A549 (cell line): ENCODE measurements at regions not wholly inside any gene's neighbourhood (a gene's known extent, or its start where the extent isn't known, plus 50 kb on each side); places are given as distances from the start of the nearest gene placed in this dataset.

Experiments used
- BHLHE40 ChIP-seq: IDR thresholded peaks from 2 replicates; pipeline ENCODE4 v1.6.1; 2012; ENCODE audit warnings: low read depth, low read length, inconsistent platforms
- CHD2 ChIP-seq: fragments of 150-350 bp; IDR thresholded peaks from 2 replicates; pipeline ENCODE4 v1.6.1; 2014; ENCODE audit warnings: low read length; ENCODE audit not compliant: partially characterized antibody
- EP300 ChIP-seq, 2 experiments: fragments of >200 bp; sonication (Bioruptor Twin); formaldehyde crosslinking; IDR thresholded peaks; 2 replicates in 1 of 2; 3 replicates in 1 of 2; pipeline ENCODE4 v1.6.1; 2016 to 2017
- ESRRA ChIP-seq: fragments of 150-350 bp; IDR thresholded peaks from 2 replicates; pipeline ENCODE4 v1.6.1; 2014; ENCODE audit warnings: mild to moderate bottlenecking, low read length, borderline replicate concordance
- ZSCAN20 ChIP-seq: fragments of 250-450 bp; sonication (Bioruptor Pico); IDR thresholded peaks from 2 replicates; pipeline ENCODE4 v1.8.0; 2022; ENCODE audit warnings: mild to moderate bottlenecking, moderate library complexity
- TF ChIP-seq, protein P1 (sequence below): IDR thresholded peaks from 2 replicates; pipeline ENCODE4 v1.6.1; 2012
- TF ChIP-seq, protein P2 (sequence below): fragments of >200 bp; sonication (Bioruptor Twin); formaldehyde crosslinking; IDR thresholded peaks from 3 replicates; pipeline ENCODE4 v1.5.1; 2016
- TF ChIP-seq, protein P3 (sequence below): fragments of 200-600 bp; sonication (generic); IDR thresholded peaks from 2 replicates; pipeline ENCODE4 v1.6.1; 2016; ENCODE audit warnings: antibody characterized with exemption, mild to moderate bottlenecking, moderate library complexity

DNA sequence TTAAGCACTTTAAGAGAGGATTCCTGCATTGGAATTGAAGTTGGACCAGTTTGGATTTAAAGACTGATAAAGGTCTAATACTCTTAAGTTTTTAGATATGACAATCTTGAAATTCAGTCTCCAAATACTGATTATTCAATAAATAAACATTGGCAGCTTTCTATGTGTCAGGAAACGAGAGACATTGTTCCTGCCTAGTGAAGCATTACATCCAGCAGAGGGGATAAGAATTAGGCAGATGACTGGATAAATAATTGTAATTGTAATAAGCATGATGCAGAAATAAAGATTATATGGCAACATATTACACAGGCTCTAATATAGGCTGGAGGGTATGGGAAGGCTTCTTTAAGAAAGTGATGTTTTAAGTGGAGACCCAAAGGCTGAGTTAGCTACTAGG lies 226.5 kb upstream of the MMADHC start:
- TF ChIP-seq ESRRA (no peak), CHD2 (no peak), EP300 (IDR thresholded peaks at IDR 0.05) (no peak), ZSCAN20 (CRISPR knock-in tag) (no peak), BHLHE40 (no peak)
- TF ChIP-seq, protein P1, sequence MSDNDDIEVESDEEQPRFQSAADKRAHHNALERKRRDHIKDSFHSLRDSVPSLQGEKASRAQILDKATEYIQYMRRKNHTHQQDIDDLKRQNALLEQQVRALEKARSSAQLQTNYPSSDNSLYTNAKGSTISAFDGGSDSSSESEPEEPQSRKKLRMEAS = no peak
- TF ChIP-seq, protein P2, sequence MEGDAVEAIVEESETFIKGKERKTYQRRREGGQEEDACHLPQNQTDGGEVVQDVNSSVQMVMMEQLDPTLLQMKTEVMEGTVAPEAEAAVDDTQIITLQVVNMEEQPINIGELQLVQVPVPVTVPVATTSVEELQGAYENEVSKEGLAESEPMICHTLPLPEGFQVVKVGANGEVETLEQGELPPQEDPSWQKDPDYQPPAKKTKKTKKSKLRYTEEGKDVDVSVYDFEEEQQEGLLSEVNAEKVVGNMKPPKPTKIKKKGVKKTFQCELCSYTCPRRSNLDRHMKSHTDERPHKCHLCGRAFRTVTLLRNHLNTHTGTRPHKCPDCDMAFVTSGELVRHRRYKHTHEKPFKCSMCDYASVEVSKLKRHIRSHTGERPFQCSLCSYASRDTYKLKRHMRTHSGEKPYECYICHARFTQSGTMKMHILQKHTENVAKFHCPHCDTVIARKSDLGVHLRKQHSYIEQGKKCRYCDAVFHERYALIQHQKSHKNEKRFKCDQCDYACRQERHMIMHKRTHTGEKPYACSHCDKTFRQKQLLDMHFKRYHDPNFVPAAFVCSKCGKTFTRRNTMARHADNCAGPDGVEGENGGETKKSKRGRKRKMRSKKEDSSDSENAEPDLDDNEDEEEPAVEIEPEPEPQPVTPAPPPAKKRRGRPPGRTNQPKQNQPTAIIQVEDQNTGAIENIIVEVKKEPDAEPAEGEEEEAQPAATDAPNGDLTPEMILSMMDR = no peak
- TF ChIP-seq, protein P3, sequence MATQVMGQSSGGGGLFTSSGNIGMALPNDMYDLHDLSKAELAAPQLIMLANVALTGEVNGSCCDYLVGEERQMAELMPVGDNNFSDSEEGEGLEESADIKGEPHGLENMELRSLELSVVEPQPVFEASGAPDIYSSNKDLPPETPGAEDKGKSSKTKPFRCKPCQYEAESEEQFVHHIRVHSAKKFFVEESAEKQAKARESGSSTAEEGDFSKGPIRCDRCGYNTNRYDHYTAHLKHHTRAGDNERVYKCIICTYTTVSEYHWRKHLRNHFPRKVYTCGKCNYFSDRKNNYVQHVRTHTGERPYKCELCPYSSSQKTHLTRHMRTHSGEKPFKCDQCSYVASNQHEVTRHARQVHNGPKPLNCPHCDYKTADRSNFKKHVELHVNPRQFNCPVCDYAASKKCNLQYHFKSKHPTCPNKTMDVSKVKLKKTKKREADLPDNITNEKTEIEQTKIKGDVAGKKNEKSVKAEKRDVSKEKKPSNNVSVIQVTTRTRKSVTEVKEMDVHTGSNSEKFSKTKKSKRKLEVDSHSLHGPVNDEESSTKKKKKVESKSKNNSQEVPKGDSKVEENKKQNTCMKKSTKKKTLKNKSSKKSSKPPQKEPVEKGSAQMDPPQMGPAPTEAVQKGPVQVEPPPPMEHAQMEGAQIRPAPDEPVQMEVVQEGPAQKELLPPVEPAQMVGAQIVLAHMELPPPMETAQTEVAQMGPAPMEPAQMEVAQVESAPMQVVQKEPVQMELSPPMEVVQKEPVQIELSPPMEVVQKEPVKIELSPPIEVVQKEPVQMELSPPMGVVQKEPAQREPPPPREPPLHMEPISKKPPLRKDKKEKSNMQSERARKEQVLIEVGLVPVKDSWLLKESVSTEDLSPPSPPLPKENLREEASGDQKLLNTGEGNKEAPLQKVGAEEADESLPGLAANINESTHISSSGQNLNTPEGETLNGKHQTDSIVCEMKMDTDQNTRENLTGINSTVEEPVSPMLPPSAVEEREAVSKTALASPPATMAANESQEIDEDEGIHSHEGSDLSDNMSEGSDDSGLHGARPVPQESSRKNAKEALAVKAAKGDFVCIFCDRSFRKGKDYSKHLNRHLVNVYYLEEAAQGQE = no peak
